DOHH2 (cell line): ENCODE measurements at regions not wholly inside any gene's neighbourhood (a gene's known extent, or its start where the extent isn't known, plus 50 kb on each side); places are given as distances from the start of the nearest gene placed in this dataset.

Experiments used
- CTCF ChIP-seq: fragments of 200-600 bp; sonication (generic); IDR thresholded peaks from one replicate; pipeline ENCODE4 v1.5.1; 2014; ENCODE audit warnings: antibody characterized with exemption, mild to moderate bottlenecking, low read depth, low read length; ENCODE audit not compliant: poor library complexity, severe bottlenecking
- EZH2phosphoT487 ChIP-seq: fragments of 200-600 bp; sonication (generic); IDR thresholded peaks from 2 replicates; pipeline ENCODE4 v1.6.1; 2017; ENCODE audit warnings: borderline replicate concordance, mild to moderate bottlenecking, antibody characterized with exemption, low read length, moderate library complexity, mixed read lengths

GRCh38 chr1:87432685-87433084, 104.0 kb downstream of the LMO4 start:
- TF ChIP-seq CTCF, result no peak
- TF ChIP-seq EZH2phosphoT487, result no peak
